ENCODE measurements at regions not wholly inside any gene's neighbourhood (a gene's known extent, or its start where the extent isn't known, plus 50 kb on each side); places are given as distances from the start of the nearest gene placed in this dataset.

- H3K36me3 Mint-ChIP-seq, result no peaks in the 10 kb centered on the region
- H3K27ac Mint-ChIP-seq, result no peak overlapping the region
- H3K4me1 Mint-ChIP-seq (ENCODE audit: unreplicated experiment), result peaks cover 12% of the 10 kb centered on the region
- no peaks in the 10 kb centered on the region for H3K9me3 Mint-ChIP-seq
- DNase-seq (ENCODE audit: extremely low spot score, unreplicated experiment), result no peak
- no peak overlapping the region for H3K4me3 Mint-ChIP-seq
- no peaks in the 10 kb centered on the region for H3K27me3 Mint-ChIP-seq
- TF ChIP-seq, protein P1, sequence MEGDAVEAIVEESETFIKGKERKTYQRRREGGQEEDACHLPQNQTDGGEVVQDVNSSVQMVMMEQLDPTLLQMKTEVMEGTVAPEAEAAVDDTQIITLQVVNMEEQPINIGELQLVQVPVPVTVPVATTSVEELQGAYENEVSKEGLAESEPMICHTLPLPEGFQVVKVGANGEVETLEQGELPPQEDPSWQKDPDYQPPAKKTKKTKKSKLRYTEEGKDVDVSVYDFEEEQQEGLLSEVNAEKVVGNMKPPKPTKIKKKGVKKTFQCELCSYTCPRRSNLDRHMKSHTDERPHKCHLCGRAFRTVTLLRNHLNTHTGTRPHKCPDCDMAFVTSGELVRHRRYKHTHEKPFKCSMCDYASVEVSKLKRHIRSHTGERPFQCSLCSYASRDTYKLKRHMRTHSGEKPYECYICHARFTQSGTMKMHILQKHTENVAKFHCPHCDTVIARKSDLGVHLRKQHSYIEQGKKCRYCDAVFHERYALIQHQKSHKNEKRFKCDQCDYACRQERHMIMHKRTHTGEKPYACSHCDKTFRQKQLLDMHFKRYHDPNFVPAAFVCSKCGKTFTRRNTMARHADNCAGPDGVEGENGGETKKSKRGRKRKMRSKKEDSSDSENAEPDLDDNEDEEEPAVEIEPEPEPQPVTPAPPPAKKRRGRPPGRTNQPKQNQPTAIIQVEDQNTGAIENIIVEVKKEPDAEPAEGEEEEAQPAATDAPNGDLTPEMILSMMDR (conservative IDR thresholded peaks at IDR 0.05), result no peak
Measured at GRCh38 chr10:52631648-52632047, 140.9 kb downstream of the MBL2 start.

DNA sequence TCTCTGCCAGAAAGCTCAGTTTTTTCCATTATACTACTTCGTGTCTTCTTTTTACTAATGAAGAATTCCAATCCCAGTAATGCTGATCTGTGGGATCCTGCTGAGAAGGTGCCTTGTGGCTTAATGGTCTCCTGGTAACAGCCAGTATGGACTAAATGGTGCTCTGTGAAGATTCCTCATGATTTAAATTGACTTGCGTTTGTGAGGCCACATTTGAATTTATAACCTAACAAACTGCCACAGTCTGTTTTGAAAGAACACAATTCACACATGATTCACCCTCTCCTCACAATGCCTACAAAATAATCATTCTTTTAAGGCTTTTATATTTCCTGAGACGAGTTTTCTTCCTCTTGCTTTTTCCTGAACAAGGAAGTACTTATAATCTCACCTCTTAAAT lies 140.0 kb downstream of the MBL2 start:
- no peak overlapping the region for H3K4me3 Mint-ChIP-seq
- H3K9me3 Mint-ChIP-seq, result no peaks in the 10 kb centered on the region
- DNase-seq (ENCODE audit: extremely low spot score, unreplicated experiment), result no peak
- H3K4me1 Mint-ChIP-seq (ENCODE audit: unreplicated experiment), result peaks cover 12% of the 10 kb centered on the region
- H3K27me3 Mint-ChIP-seq, result no peaks in the 10 kb centered on the region
- H3K27ac Mint-ChIP-seq, result peak overlapping the region; percentile 0
- no peaks in the 10 kb centered on the region for H3K36me3 Mint-ChIP-seq
- TF ChIP-seq, protein P1 (conservative IDR thresholded peaks at IDR 0.05), result no peak

- no peak overlapping the region for H3K4me3 Mint-ChIP-seq
- H3K4me1 Mint-ChIP-seq (ENCODE audit: unreplicated experiment), result peaks cover 12% of the 10 kb centered on the region
- TF ChIP-seq, protein P1 (conservative IDR thresholded peaks at IDR 0.05), result no peak
- H3K36me3 Mint-ChIP-seq, result no peaks in the 10 kb centered on the region
- H3K9me3 Mint-ChIP-seq, result no peaks in the 10 kb centered on the region
- DNase-seq (ENCODE audit: extremely low spot score, unreplicated experiment), result no peak
- H3K27me3 Mint-ChIP-seq, result no peaks in the 10 kb centered on the region
- no peak overlapping the region for H3K27ac Mint-ChIP-seq
Measured at GRCh38 chr10:52633266-52633665, 139.3 kb downstream of the MBL2 start.

- Mint-ChIP-seq H3K4me3 (no peak overlapping the region), H3K36me3 (no peaks in the 10 kb centered on the region)
Measured at GRCh38 chr10:52635651-52636050, 136.9 kb downstream of the MBL2 start.

DNA sequence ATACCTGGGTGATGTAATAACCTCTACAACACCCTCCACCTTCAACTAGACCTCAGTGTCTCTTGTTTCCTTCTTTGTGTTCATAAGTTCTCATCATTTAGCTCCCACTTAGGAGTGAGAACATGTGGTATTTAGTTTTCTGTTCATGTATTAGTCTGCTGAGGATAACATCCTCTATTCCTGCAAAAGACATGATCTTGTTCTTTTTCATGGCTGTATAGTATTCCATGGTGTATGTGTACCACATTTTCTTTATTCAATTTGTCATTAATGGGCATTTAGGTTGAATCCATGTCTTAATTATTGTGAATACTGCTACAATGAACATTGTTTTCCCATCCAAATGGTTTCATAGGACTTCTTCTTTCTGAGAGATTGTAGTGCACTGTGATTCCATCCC lies 135.7 kb downstream of the MBL2 start:
- no peak overlapping the region for H3K27ac Mint-ChIP-seq
- no peak overlapping the region for H3K4me3 Mint-ChIP-seq
- H3K36me3 Mint-ChIP-seq, result no peaks in the 10 kb centered on the region
- H3K27me3 Mint-ChIP-seq, result no peaks in the 10 kb centered on the region
- DNase-seq (ENCODE audit: extremely low spot score, unreplicated experiment), result no peak
- H3K4me1 Mint-ChIP-seq (ENCODE audit: unreplicated experiment), result peaks cover 7% of the 10 kb centered on the region
- TF ChIP-seq, protein P1 (conservative IDR thresholded peaks at IDR 0.05), result no peak
- no peaks in the 10 kb centered on the region for H3K9me3 Mint-ChIP-seq

More at GRCh38 chr10:52635651-52636050, 136.9 kb downstream of the MBL2 start:
- DNase-seq (ENCODE audit: extremely low spot score, unreplicated experiment), result no peak
- Mint-ChIP-seq H3K4me1 (ENCODE audit: unreplicated experiment) (peaks cover 12% of the 10 kb centered on the region), H3K9me3 (no peaks in the 10 kb centered on the region), H3K27ac (no peak overlapping the region), H3K27me3 (no peaks in the 10 kb centered on the region)
- TF ChIP-seq, protein P1 (conservative IDR thresholded peaks at IDR 0.05), result no peak

- no peak overlapping the region for H3K27ac Mint-ChIP-seq
- no peaks in the 10 kb centered on the region for H3K9me3 Mint-ChIP-seq
- peaks cover 5% of the 10 kb centered on the region for H3K4me1 Mint-ChIP-seq (ENCODE audit: unreplicated experiment)
- no peak overlapping the region for H3K4me3 Mint-ChIP-seq
- no peak for DNase-seq (ENCODE audit: extremely low spot score, unreplicated experiment)
- TF ChIP-seq, protein P1 (conservative IDR thresholded peaks at IDR 0.05), result no peak
- H3K27me3 Mint-ChIP-seq, result no peaks in the 10 kb centered on the region
- H3K36me3 Mint-ChIP-seq, result no peaks in the 10 kb centered on the region
Measured at GRCh38 chr10:52637592-52637991, 135.0 kb downstream of the MBL2 start.

Data from type B pancreatic cell (in vitro differentiated cells).